Nephron (organoid): ENCODE measurements at regions not wholly inside any gene's neighbourhood (a gene's known extent, or its start where the extent isn't known, plus 50 kb on each side); places are given as distances from the start of the nearest gene placed in this dataset.
A peak's percentile ranks its signal among the peaks of the same experiment; 100 is the strongest.

Source experiments
- H3K27ac Mint-ChIP-seq, 3 experiments: 2 replicates each; pipeline ENCODE4 v1.8.0; 2020; ENCODE audit warnings: mixed read lengths in 3 of 3, mild to moderate bottlenecking in 2 of 3, moderate library complexity in 1 of 3
- H3K27me3 Mint-ChIP-seq: 2 replicates; pipeline ENCODE4 v1.8.0; 2021; ENCODE audit warnings: low read depth, mild to moderate bottlenecking, moderate library complexity, mixed read lengths
- H3K36me3 Mint-ChIP-seq: 2 replicates; pipeline ENCODE4 v1.8.0; 2020; ENCODE audit warnings: low read depth, mixed read lengths
- H3K4me1 Mint-ChIP-seq: 2 replicates; pipeline ENCODE4 v1.8.0; 2020; ENCODE audit warnings: mixed read lengths
- H3K4me3 Mint-ChIP-seq, 3 experiments: 2 replicates each; pipeline ENCODE4 v1.8.0; 2020; ENCODE audit warnings: mild to moderate bottlenecking in 3 of 3, mixed read lengths in 3 of 3, moderate library complexity in 2 of 3
- H3K9me3 Mint-ChIP-seq: 2 replicates; pipeline ENCODE4 v1.8.0; 2020; ENCODE audit warnings: mixed read lengths
- CTCF ChIP-seq, 3 experiments: fragments of 200-600 bp; sonication (generic); IDR thresholded peaks; one replicate each; pipeline ENCODE4 v1.5.0; 2021; ENCODE audit warnings: antibody characterized with exemption in 3 of 3; ENCODE audit not compliant: unreplicated experiment in 3 of 3

GRCh38 chr20:41998539-41999341 lies 380.6 kb upstream of the CHD6 start:
- H3K4me3 Mint-ChIP-seq = no peak overlapping the region
- H3K4me1 Mint-ChIP-seq = no peaks in the 10 kb centered on the region
- H3K27me3 Mint-ChIP-seq = no peaks in the 10 kb centered on the region
- no peak for TF ChIP-seq CTCF (IDR thresholded peaks at IDR 0.05; ENCODE audit: unreplicated experiment in 3 of 3)
- H3K36me3 Mint-ChIP-seq = no peaks in the 10 kb centered on the region
- no peak overlapping the region for H3K27ac Mint-ChIP-seq
- H3K9me3 Mint-ChIP-seq = peaks cover 21% of the 10 kb centered on the region

- Mint-ChIP-seq H3K4me3 (no peak overlapping the region), H3K27me3 (peaks cover 4% of the 10 kb centered on the region), H3K9me3 (peaks cover 21% of the 10 kb centered on the region), H3K36me3 (no peaks in the 10 kb centered on the region), H3K4me1 (peaks cover 4% of the 10 kb centered on the region), H3K27ac (no peak overlapping the region)
- TF ChIP-seq CTCF (IDR thresholded peaks at IDR 0.05; ENCODE audit: unreplicated experiment in 3 of 3) = no peak
Observed at GRCh38 chr20:41996951-41997350, 378.8 kb upstream of the CHD6 start.

GRCh38 chr20:41992481-41992880 lies 374.3 kb upstream of the CHD6 start:
- no peak overlapping the region for H3K27ac Mint-ChIP-seq

GRCh38 chr20:41991412-41991811 lies 373.2 kb upstream of the CHD6 start:
- no peak overlapping the region for H3K27ac Mint-ChIP-seq

More at GRCh38 chr20:41992481-41992880, 374.3 kb upstream of the CHD6 start:
- H3K4me1 Mint-ChIP-seq = peaks cover 9% of the 10 kb centered on the region
- H3K4me3 Mint-ChIP-seq = no peak overlapping the region
- H3K9me3 Mint-ChIP-seq = peaks cover 15% of the 10 kb centered on the region
- peaks cover 4% of the 10 kb centered on the region for H3K27me3 Mint-ChIP-seq
- no peak for TF ChIP-seq CTCF (IDR thresholded peaks at IDR 0.05; ENCODE audit: unreplicated experiment in 3 of 3)
- H3K36me3 Mint-ChIP-seq = no peaks in the 10 kb centered on the region

GRCh38 chr20:41989935-41990635 lies 371.9 kb upstream of the CHD6 start:
- H3K9me3 Mint-ChIP-seq = peaks cover 9% of the 10 kb centered on the region
- H3K4me3 Mint-ChIP-seq = no peak overlapping the region
- peaks cover 9% of the 10 kb centered on the region for H3K4me1 Mint-ChIP-seq
- TF ChIP-seq CTCF (IDR thresholded peaks at IDR 0.05; ENCODE audit: unreplicated experiment in 3 of 3) = no peak
- peak overlapping the region; percentile 63 to 73 (median 72) for H3K27ac Mint-ChIP-seq
- H3K27me3 Mint-ChIP-seq = peaks cover 4% of the 10 kb centered on the region
- no peaks in the 10 kb centered on the region for H3K36me3 Mint-ChIP-seq

More at GRCh38 chr20:41991412-41991811, 373.2 kb upstream of the CHD6 start:
- Mint-ChIP-seq H3K4me1 (peaks cover 9% of the 10 kb centered on the region), H3K27me3 (peaks cover 4% of the 10 kb centered on the region), H3K36me3 (no peaks in the 10 kb centered on the region), H3K9me3 (peaks cover 14% of the 10 kb centered on the region), H3K4me3 (no peak overlapping the region)
- TF ChIP-seq CTCF (IDR thresholded peaks at IDR 0.05; ENCODE audit: unreplicated experiment in 3 of 3) = no peak
